GM12873 (cell line): ENCODE measurements at regions not wholly inside any gene's neighbourhood (a gene's known extent, or its start where the extent isn't known, plus 50 kb on each side); places are given as distances from the start of the nearest gene placed in this dataset.

Experiments
- CTCF ChIP-seq: IDR thresholded peaks from 2 replicates; pipeline ENCODE4 v1.5.1; 2012; ENCODE audit warnings: low read depth, mild to moderate bottlenecking, moderate library complexity, low read length, control low read depth; ENCODE audit not compliant: insufficient read depth; ENCODE audit errors: missing control alignments

- TF ChIP-seq CTCF = no peak
These were observed 76.5 kb downstream of the SPRING1 start for GRCh38 chr12:116661341-116661740.

- TF ChIP-seq CTCF = no peak
These were observed 77.9 kb downstream of the SPRING1 start for GRCh38 chr12:116659771-116660481.

GRCh38 chr12:116657921-116658495 is 79.9 kb downstream of the SPRING1 start:
- no peak for TF ChIP-seq CTCF

GRCh38 chr12:116656306-116656705 is 81.6 kb downstream of the SPRING1 start:
- no peak for TF ChIP-seq CTCF

- TF ChIP-seq CTCF = no peak
These were observed 83.6 kb downstream of the SPRING1 start for GRCh38 chr12:116654226-116654743.

GRCh38 chr12:116651089-116651488 is 86.8 kb downstream of the SPRING1 start:
- no peak for TF ChIP-seq CTCF

- TF ChIP-seq CTCF = no peak
These were observed 87.2 kb downstream of the SPRING1 start for GRCh38 chr12:116650585-116651087.
